ENCODE measurements at regions not wholly inside any gene's neighbourhood (a gene's known extent, or its start where the extent isn't known, plus 50 kb on each side); places are given as distances from the start of the nearest gene placed in this dataset.

- DNase-seq, result no peak
Measured at GRCh38 chr6:163943607-163944385, 529.3 kb downstream of the QKI start.

- no peak for DNase-seq
Measured at GRCh38 chr6:163942790-163943189, 528.3 kb downstream of the QKI start.

- DNase-seq, result no peak
Measured at GRCh38 chr6:163941624-163941976, 527.1 kb downstream of the QKI start.

- DNase-seq, result no peak
Measured at GRCh38 chr6:163940705-163941623, 526.4 kb downstream of the QKI start.

- DNase-seq, result no peak
Measured at GRCh38 chr6:163937071-163937470, 522.6 kb downstream of the QKI start.

GRCh38 chr6:163935158-163935762, 520.7 kb downstream of the QKI start:
- no peak for DNase-seq

GRCh38 chr6:163930012-163930411, 515.5 kb downstream of the QKI start:
- DNase-seq, result no peak

- DNase-seq, result no peak
Measured at GRCh38 chr6:163929538-163929937, 515.0 kb downstream of the QKI start.

GRCh38 chr6:163926642-163927041, 512.1 kb downstream of the QKI start:
- DNase-seq, result no peak

GRCh38 chr6:163925839-163926238, 511.3 kb downstream of the QKI start:
- no peak for DNase-seq

GRCh38 chr6:163923658-163924411, 509.3 kb downstream of the QKI start:
- no peak for DNase-seq

- DNase-seq, result no peak
Measured at GRCh38 chr6:163922562-163922961, 508.0 kb downstream of the QKI start.

- no peak for DNase-seq
Measured at GRCh38 chr6:163919652-163920051, 505.1 kb downstream of the QKI start.

- no peak for DNase-seq
Measured at GRCh38 chr6:163916315-163917081, 502.0 kb downstream of the QKI start.

- no peak for DNase-seq
Measured at GRCh38 chr6:163915131-163915530, 500.6 kb downstream of the QKI start.

- no peak for DNase-seq
Measured at GRCh38 chr6:163913045-163913444, 498.5 kb downstream of the QKI start.

GRCh38 chr6:163906006-163906710, 491.6 kb downstream of the QKI start:
- DNase-seq, result no peak

GRCh38 chr6:163904186-163904585, 489.7 kb downstream of the QKI start:
- no peak for DNase-seq

- DNase-seq, result no peak
Measured at GRCh38 chr6:163903541-163903940, 489.0 kb downstream of the QKI start.

GRCh38 chr6:163902993-163903392, 488.5 kb downstream of the QKI start:
- DNase-seq, result no peak

GRCh38 chr6:163901681-163902080, 487.2 kb downstream of the QKI start:
- no peak for DNase-seq
